Right lobe of liver (tissue), 6 donors: ENCODE measurements at regions not wholly inside any gene's neighbourhood (a gene's known extent, or its start where the extent isn't known, plus 50 kb on each side); places are given as distances from the start of the nearest gene placed in this dataset.

Experiments used
- ATAC-seq, 4 donors: fragments of 200-7000 bp; cut with Tn5 transposase; one replicate each; pipeline ENCODE4 v1.9.1; 2020; ENCODE audit warnings: mild to moderate bottlenecking in 4 of 4, moderate library complexity in 4 of 4
- DNase-seq, 3 donors: peaks; one replicate each; pipeline ENCODE4 v3.0.0-alpha.2; 2020
- H3K27ac ChIP-seq, 3 donors: fragments of 200-600 bp; one replicate each; pipeline ENCODE4 v1.8.0; 2022
- H3K27me3 ChIP-seq, 2 donors: fragments of 200-600 bp; one replicate each; pipeline ENCODE4 v1.8.0; 2022
- H3K36me3 ChIP-seq, 4 donors: fragments of 200-600 bp; sonication (generic) in 1 of 4; one replicate each; pipeline versions ENCODE4 v1.5.1 to v1.8.0; 2017 to 2022; ENCODE audit warnings: control low read depth in 1 of 4
- H3K4me1 ChIP-seq, 4 donors: fragments of 200-600 bp; sonication (generic) in 1 of 4; one replicate each; pipeline versions ENCODE4 v1.5.1 to v1.8.0; 2017 to 2022; ENCODE audit warnings: control low read depth in 1 of 4
- H3K4me3 ChIP-seq, 3 donors: fragments of 200-600 bp; one replicate each; pipeline ENCODE4 v1.8.0; 2022
- H3K9me3 ChIP-seq, 4 donors: fragments of 200-600 bp; sonication (generic) in 1 of 4; one replicate each; pipeline versions ENCODE4 v1.5.1 to v1.8.0; 2017 to 2022; ENCODE audit warnings: control low read depth in 1 of 4
- POLR2A ChIP-seq: fragments of 450-650 bp; IDR thresholded peaks from one replicate; pipeline ENCODE4 v1.6.1; 2017; ENCODE audit warnings: antibody characterized with exemption, mild to moderate bottlenecking
- WGBS: methylation state at CpG from one replicate; pipeline ENCODE4 v1.1.6; 2018; ENCODE audit warnings: low coverage, low lambda C conversion rate; ENCODE audit not compliant: insufficient coverage; ENCODE audit errors: missing lambda C conversion rate; 5-methylcytosine and 5-hydroxymethylcytosine counted together
- intact Hi-C, 2 donors: fragments of 100-400 bp; cut with DNase I; formaldehyde crosslinking; loops; one replicate each; pipeline versions ENCODE4 v1.11.2 to v1.14.1; 2022
- TF ChIP-seq, protein P1 (sequence below), 4 donors: fragments of 200-600 bp in 3 of 4; fragments of 450-650 bp in 1 of 4; IDR thresholded peaks; one replicate each; pipeline versions ENCODE4 v1.5.1 to v1.8.0; 2016 to 2022; ENCODE audit warnings: antibody characterized with exemption in 4 of 4, mild to moderate bottlenecking in 2 of 4
- donor health status: DM: no; HTN: yes; CAD: no.
- donor health status: DM: no; HTN: no; CAD: no.
- donor health status: DM: no; HTN: no; CAD: no.
- donor health status: DM: no; HTN: yes; CAD: no.
- donor health status: DM: no; HTN: yes; CAD: no.

DNA sequence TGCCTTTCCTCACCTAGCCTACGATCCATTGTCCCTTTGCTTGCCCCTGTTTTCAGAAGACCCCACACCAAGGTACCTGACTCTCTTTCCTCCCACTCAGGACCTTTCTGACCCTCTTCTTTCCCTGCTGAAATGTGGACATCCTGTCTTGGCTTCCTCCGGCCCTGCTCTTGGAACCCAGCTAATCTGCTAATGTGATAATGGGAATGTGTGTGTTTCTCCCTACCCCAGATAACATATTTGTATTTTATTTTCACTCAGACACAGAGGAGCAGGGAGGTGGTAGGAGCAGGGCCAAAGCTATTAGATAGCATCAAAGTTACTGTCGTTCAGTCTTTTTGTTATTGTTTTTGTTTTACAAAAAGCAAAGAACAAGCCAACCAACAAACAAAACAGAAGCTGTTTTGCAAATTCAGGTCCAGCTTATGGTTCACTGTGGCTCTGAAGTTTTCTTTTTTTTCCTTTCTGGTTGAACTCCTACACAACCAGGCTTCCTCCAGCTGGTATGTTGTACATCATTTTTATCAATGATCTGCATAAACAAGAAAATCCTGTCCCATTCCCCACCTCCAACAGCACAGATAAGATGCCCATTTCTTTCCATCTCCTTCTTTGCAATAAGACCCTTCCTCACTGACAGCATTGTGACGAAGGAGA, 137.3 kb downstream of the C12orf75 start:
- intact Hi-C loops: no loop called here
- Histone ChIP-seq H3K27me3 (no peaks in the 10 kb centered on the region), H3K4me3 (no peak overlapping the region), H3K36me3 (no peaks in the 10 kb centered on the region), H3K27ac (no peak overlapping the region), H3K9me3 (no peaks in the 10 kb centered on the region), H3K4me1 (no peaks in the 10 kb centered on the region)
- WGBS: 53% methylated on average over 4 of the region's 4 CpGs
- no peak for DNase-seq
- peak; percentile 54 to 77 (median 72) for ATAC-seq
- TF ChIP-seq, protein P1, sequence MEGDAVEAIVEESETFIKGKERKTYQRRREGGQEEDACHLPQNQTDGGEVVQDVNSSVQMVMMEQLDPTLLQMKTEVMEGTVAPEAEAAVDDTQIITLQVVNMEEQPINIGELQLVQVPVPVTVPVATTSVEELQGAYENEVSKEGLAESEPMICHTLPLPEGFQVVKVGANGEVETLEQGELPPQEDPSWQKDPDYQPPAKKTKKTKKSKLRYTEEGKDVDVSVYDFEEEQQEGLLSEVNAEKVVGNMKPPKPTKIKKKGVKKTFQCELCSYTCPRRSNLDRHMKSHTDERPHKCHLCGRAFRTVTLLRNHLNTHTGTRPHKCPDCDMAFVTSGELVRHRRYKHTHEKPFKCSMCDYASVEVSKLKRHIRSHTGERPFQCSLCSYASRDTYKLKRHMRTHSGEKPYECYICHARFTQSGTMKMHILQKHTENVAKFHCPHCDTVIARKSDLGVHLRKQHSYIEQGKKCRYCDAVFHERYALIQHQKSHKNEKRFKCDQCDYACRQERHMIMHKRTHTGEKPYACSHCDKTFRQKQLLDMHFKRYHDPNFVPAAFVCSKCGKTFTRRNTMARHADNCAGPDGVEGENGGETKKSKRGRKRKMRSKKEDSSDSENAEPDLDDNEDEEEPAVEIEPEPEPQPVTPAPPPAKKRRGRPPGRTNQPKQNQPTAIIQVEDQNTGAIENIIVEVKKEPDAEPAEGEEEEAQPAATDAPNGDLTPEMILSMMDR (IDR thresholded peaks at IDR 0.05): no peak
- no peak for TF ChIP-seq POLR2A

DNA sequence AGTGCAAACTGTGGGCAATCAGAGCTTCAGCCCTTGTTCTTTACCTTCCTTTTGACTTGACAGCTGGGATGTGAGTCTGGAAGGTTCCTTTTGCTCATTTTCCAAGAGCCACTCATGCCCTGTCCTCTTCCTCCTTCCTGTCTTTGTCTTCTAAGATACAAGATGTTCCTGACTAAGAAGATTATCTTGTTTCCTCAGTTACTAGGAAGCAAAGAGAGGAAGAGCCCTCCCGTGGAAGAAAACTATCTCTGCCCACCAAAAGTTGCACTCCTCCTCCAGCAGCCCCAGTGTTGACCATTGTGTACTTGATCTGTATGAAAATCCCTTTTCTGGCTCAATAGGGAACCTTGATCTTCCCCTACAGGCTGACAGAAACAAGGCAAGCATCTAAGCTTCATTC, 138.0 kb downstream of the C12orf75 start:
- no peaks in the 10 kb centered on the region for H3K4me1 ChIP-seq
- H3K36me3 ChIP-seq: no peaks in the 10 kb centered on the region
- H3K27ac ChIP-seq: no peak overlapping the region
- WGBS: 9% methylated on average over 1 of the region's 1 CpG
- intact Hi-C loops: no loop called here
- TF ChIP-seq, protein P1 (IDR thresholded peaks at IDR 0.05): no peak
- TF ChIP-seq POLR2A: no peak
- ATAC-seq (peak; percentile 45 to 71 (median 54)), DNase-seq (no peak)
- H3K27me3 ChIP-seq: no peaks in the 10 kb centered on the region
- H3K4me3 ChIP-seq: no peak overlapping the region
- H3K9me3 ChIP-seq: no peaks in the 10 kb centered on the region

DNA sequence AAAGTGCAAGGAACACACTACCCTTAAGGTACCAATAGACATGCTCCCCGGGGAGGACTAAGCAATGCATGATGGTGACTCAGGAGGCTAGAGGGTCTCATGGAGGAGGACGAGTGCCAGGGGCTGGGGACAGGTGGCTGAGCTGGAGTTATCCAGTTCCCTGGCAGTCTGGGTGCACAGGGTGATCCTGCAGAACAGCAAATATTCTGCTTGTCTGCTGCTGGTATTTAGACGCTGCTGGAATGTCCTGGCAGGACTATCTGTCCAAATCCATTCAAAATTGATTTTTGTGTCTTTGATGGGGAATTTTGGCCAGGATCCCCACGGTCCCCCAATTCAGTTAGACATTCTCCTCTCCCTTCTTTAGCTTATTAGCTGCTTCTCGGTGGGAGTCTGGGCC, 138.7 kb downstream of the C12orf75 start:
- 41% methylated on average over 3 of the region's 5 CpGs for WGBS
- no peaks in the 10 kb centered on the region for H3K27me3 ChIP-seq
- H3K4me1 ChIP-seq: no peaks in the 10 kb centered on the region
- no peak overlapping the region for H3K4me3 ChIP-seq
- intact Hi-C loops: no loop called here
- no peak for TF ChIP-seq POLR2A
- TF ChIP-seq, protein P1 (IDR thresholded peaks at IDR 0.05): no peak
- H3K36me3 ChIP-seq: no peaks in the 10 kb centered on the region
- no peak overlapping the region for H3K27ac ChIP-seq
- DNase-seq (no peak), ATAC-seq (no peak)
- no peaks in the 10 kb centered on the region for H3K9me3 ChIP-seq

DNA sequence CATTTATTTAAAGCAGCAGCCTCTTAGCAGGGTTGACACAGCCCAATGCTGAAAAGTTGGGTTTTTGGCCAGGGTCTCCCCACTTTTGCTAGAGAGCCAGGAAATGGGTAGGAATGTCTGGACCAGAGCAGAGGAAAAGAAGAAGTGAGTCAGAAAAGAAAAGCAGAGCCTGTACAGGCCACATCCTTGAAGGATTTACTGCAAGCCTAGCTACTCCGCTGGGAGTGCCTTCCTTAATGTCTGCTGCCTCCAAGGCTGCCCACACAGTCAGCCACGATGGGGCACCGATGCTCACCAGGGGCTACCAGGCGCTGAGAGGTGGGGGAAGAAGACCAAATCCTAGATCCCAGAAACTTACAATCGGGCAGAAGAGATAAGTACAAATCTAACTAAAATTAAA, 139.2 kb downstream of the C12orf75 start:
- DNase-seq: no peak
- H3K4me1 ChIP-seq: no peaks in the 10 kb centered on the region
- no peak for ATAC-seq
- H3K27me3 ChIP-seq: no peaks in the 10 kb centered on the region
- TF ChIP-seq, protein P1 (IDR thresholded peaks at IDR 0.05): no peak
- TF ChIP-seq POLR2A: no peak
- no peak overlapping the region for H3K4me3 ChIP-seq
- no peaks in the 10 kb centered on the region for H3K9me3 ChIP-seq
- no peak overlapping the region for H3K27ac ChIP-seq
- 67% methylated on average over 5 of the region's 5 CpGs for WGBS
- intact Hi-C loops: no loop called here
- no peaks in the 10 kb centered on the region for H3K36me3 ChIP-seq

DNA sequence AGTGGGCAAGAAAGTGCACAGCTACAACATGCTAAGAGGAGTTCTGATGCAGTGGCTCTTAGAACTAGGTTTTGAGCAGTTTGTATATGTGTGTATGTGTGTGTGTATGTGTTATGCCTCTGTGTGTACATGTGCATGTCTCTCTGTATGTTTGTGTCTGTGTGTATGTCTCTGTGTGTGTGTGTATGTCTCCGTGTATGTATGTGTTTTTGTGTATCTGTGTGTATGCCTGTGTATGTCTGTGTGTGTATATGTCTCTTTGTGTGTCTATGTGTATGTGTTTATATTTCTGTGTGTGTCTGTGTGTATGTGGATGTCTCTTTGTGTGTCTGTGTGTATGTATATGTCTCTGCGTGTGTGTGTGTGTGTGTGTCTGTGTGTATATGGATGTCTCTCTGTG, 139.6 kb downstream of the C12orf75 start:
- DNase-seq (no peak), ATAC-seq (no peak)
- H3K27ac ChIP-seq: no peak overlapping the region
- no peaks in the 10 kb centered on the region for H3K4me1 ChIP-seq
- H3K9me3 ChIP-seq: no peaks in the 10 kb centered on the region
- H3K27me3 ChIP-seq: no peaks in the 10 kb centered on the region
- H3K4me3 ChIP-seq: no peak overlapping the region
- H3K36me3 ChIP-seq: no peaks in the 10 kb centered on the region
- TF ChIP-seq, protein P1 (IDR thresholded peaks at IDR 0.05): no peak
- no peak for TF ChIP-seq POLR2A
- WGBS: 90% methylated on average over 1 of the region's 2 CpGs
- intact Hi-C loops: no loop called here
